GM12874 (cell line): ENCODE measurements at regions not wholly inside any gene's neighbourhood (a gene's known extent, or its start where the extent isn't known, plus 50 kb on each side); places are given as distances from the start of the nearest gene placed in this dataset.

Experiments
- TF ChIP-seq, protein P1 (sequence below): IDR thresholded peaks from 2 replicates; pipeline ENCODE4 v1.5.1; 2011; ENCODE audit warnings: low read depth, mild to moderate bottlenecking, control low read depth, low read length, moderate library complexity; ENCODE audit not compliant: insufficient read depth

DNA sequence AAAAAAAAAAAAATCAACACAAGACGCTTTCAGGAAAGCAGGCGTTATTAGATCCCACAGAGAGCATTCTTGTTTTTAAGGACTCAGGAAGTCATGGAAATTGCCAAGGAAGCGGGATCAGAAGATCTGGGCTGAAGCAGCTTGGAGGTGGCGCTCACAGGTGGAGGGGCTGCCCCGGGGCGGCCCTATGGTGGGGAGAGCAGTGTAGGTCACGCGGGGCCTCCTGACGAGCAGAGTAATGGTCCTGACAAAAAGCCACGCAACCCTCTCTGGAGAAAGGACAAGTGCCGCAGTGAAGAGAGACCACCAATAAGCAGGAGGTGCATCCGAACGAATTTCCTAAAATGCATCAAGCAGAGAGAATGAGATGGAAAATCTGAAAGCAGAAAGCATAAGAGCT, 407.0 kb downstream of the BRD1 start:
- TF ChIP-seq, protein P1, sequence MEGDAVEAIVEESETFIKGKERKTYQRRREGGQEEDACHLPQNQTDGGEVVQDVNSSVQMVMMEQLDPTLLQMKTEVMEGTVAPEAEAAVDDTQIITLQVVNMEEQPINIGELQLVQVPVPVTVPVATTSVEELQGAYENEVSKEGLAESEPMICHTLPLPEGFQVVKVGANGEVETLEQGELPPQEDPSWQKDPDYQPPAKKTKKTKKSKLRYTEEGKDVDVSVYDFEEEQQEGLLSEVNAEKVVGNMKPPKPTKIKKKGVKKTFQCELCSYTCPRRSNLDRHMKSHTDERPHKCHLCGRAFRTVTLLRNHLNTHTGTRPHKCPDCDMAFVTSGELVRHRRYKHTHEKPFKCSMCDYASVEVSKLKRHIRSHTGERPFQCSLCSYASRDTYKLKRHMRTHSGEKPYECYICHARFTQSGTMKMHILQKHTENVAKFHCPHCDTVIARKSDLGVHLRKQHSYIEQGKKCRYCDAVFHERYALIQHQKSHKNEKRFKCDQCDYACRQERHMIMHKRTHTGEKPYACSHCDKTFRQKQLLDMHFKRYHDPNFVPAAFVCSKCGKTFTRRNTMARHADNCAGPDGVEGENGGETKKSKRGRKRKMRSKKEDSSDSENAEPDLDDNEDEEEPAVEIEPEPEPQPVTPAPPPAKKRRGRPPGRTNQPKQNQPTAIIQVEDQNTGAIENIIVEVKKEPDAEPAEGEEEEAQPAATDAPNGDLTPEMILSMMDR, result no peak

DNA sequence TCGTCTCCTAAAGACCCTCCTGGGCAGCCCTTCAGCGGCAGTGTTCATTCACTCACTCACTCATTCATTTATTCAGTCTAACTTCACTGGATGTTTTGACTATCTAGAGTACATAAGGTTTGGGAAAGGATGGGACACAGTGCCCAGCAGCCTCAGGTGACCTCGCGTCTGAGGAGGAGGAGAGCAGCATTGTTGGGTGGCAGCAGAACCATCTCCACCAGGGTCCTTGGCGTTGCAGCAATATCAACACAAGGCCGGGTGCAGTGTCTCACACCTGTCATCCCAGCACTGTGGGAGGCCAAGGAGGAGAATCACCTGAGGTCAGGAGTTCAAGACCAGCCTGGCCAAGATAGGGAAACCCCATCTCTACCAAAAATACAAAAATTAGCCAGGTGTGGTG, 408.0 kb downstream of the BRD1 start:
- TF ChIP-seq, protein P1, result no peak

DNA sequence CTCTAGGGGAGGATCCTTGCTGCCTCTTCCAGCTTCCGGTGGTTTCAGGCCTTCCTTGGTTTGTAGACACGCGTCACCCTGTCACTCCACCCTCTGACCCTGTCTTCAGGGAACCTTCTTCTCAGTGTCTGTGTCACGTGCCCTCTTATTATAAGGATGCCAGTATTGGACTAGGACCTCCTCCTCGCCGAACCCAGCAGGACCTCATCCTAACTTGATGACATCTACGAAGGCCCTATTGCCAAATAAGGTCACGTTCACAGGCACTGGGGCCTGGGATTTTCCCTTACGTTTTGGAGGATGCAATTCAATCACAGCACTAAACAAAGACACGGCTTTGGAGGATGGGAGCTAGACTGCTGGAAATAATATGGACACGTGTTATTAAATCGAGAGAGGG, 408.7 kb downstream of the BRD1 start:
- TF ChIP-seq, protein P1, result no peak

DNA sequence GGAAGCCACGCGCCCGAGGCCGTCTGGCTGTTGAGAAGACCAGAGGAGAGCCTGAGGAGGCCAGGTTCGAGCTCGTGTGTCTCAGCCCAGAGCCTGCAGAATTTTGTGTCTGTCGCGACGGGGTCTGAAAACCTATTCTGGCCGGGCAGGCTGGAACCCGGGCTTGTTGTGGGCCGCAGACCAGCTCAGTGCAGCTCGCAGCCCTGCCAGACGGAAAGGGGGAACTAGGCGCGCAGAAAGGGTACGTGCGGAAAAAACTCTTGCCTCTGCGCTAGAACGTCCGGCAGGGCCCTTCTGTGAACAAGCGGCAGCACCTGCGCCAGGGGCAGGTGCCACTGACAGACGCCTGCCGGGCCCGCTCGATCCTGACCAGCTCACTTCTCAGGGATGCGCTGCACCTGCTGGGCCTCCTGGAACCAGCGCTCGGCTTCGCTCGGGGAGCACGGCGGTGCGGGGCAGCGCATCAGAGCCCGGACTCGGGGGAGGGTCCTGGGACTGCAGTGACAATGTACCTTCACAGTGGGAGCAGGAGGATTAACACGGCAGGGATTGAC, 409.3 kb downstream of the BRD1 start:
- TF ChIP-seq, protein P1, result no peak

DNA sequence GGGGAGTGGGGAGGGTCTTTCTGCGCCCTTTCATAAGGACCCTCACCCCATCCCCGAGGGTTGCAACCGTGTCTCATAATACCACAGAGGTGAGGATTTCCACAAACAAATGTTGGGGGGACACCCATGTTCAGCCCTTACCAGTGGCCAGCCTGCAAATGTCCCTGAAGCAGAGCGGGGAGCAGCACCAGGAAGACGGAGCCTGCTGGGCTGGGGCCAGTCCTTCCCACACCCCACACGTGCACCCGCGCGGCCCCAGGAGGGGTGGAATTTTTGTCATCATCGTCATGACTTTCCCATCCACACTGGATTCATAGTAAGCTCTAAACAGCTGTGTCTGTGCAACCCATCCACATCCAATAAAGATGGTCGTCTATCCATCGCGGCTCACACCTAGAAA, 409.8 kb downstream of the BRD1 start:
- TF ChIP-seq, protein P1, result no peak

DNA sequence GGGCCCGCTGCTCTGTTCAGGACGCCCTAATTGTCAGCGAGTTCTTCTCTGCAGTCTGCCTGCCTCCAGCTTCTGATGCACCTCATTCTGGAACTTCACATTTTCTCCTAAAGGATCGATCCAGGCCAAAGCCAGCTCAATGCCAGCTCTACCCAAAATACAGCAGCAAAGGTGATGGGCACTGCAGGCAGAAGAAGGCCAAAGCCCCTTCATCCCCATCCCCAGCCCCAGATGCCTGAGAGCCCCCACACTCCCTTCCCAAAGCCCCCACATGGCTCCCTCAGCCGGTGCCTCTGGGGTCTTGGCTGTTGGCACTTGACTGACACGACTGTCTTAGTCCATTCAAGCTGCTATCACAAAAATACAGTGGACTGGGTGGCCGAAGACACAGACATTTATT, 410.3 kb downstream of the BRD1 start:
- TF ChIP-seq, protein P1, result no peak

DNA sequence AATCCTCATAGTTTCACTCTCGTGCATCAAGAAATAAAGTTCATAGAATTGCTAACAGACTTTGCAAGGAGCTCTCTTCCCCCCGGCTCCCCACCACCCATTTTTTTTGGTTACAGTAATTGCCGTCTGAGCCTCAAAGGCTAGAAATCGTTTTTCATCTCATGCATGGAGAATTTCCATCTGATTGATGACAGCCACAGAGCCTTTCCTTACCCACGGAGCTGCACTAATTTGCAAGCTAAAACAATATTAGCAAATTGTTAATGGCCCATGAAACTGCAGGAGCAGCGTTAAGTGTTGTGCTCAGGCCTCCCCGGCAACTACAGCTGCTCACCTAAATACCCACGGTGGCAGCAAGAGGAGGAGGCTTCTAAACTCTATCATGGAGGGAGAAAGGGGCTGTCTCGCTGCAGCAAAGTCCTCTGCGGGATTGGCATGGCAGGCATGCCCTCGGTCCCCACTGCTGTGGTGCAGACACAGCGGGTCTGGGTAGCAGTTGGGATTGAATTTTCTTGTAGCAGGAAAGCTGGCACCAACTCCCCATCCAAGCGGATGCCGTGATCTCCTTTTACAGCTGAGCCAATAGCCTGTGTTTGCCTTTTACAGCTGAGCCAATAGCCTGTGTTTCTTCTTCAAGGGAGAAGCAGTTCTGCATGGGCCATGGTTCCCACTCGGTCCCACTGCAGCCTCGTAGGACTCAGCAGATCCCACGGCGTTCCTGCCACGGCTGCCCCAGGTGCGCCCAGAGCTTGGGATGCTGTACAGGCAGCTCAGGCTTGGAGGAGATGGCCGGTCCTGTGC, 412.3 kb downstream of the BRD1 start:
- TF ChIP-seq, protein P1, result no peak
